GM18861 (cell line): ENCODE measurements at regions not wholly inside any gene's neighbourhood (a gene's known extent, or its start where the extent isn't known, plus 50 kb on each side); places are given as distances from the start of the nearest gene placed in this dataset.

ENCODE experiments used
- ATAC-seq: cut with Tn5 transposase; IDR thresholded peaks from one replicate; pipeline ENCODE4 v1.9.1; 2021; ENCODE audit not compliant: unreplicated experiment

DNA sequence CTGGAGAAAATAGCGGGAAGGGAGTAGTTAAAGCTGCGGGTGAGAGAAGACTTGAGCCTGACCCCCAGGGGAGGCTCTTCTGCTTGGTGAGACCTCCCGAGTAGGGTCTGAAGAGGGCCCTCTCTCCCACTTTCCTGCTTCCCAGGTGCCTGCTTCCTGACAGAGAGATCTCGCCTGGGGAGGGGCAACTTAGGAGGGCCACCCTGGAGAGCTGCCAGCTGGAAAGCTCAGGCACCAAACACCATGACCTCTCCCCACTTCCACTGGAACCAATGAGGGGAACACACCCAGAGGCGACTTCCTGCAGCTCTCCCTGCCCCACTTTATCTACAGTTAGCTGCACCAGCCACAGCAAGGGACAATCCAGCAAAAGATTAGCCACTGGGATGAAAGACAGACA, 208.0 kb downstream of the TBXT start:
- no peak for ATAC-seq

DNA sequence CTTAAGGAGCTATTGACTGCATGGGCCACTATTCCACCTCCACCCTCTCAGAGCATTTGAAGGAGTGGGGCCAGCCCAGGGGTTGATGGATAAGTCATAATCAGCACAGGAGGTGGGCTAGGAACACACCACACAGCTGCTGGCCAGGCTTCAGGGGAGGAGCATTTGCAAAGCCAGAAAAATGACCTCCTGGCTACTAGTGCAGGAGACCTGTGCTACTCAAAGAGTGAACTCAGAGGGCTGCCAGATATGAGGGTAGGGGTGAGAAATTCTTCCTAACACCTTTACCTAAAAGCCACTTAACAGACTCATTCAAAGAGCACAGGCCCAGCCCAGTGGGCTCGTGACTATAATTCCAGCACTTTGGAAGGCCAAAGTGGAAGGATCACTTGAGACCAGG, 210.8 kb downstream of the TBXT start:
- ATAC-seq = no peak

DNA sequence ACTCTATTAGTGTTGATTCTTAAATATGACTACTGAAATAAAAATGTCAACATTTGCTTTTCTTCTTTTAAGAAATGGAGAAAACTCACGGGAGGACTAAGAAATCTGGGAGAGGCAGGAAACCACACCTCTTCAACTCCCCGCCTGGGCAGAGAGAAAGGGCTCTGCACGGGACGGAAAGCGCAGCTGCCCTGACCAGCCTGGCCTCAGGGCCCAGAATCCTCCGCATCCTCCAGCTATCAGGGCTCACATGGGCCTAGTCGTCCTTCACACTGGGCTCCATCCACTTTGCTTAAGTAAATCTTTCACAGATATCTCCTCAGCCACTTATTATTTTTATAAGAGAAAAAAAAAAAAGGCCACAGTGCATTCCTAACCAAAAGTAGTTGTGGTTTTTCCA, 215.1 kb downstream of the TBXT start:
- ATAC-seq = no peak

DNA sequence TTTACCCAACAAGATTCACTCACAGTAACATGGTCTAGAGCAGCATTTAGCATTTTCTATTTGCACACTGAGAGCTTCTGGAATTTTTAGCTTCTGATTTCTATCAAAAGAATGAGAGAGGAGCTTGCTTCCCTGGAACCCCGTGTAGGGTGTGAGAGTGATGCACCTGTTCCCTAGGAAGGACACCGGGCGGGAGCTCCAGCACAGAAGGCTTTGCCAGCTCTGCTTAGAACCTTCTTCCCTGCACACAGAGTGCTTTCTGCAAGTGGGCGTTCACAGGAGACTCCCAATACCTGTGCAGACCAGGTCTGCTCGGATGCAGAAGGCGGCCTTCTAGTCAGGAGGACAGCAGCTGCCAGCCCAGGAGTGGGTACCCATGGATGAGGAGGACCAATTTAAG, 217.3 kb downstream of the TBXT start:
- no peak for ATAC-seq

DNA sequence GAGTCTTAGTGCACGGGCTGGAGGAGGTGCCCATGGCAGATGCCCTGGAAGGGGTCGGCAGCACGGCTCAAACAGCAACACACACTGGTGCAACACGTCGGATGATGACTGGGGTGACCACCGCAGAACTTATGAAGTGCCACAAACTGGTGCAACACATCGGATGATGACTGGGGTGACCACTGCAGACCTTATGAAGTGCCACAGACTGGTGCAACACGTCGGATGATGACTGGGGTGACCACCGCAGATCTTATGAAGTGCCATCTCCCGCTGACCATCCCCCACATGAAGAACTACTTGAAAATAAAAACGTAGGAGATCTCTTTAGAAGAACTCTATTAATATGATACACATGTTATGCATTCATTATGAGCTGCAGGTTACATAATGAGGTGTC, 218.3 kb downstream of the TBXT start:
- ATAC-seq = no peak

DNA sequence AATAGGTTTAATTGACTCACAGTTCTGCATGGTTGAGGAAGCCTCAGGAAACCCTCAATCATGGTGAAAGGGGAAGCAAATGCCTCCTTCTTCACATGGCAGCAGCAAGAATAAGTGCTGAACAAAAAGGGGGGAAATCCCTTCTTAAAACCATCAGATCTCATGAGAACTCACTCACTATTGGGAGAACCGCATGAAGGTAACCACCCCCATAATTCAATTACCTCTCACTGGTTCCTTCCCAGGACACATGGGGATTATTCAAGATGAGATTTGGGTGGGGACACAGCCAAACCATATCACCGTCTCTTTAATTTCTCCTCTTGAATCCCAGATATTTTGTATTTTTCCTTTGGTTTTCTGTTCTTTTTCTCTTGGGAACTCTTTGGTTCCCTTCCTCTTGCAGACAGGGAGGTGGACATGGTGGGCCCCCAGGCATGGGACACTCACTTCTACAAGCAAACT, 223.6 kb downstream of the TBXT start:
- no peak for ATAC-seq

DNA sequence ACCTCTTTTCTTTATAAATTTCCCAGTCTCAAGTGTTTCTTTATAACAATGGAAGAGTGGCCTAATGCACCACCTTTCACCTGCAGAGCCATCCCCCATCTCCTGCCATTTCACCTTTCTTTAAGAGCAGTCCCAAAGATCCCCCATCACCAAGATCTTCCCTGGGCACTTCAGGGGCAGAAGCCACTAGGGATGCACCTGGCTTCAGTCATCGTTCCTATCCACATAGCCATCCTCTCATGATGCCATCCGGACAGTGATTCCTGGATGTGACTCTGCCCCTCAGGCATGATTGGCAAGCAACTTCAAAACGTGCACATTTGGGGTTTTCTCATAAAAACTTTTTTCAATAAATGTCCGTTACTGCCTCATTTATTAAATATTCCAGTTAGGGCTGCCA, 225.9 kb downstream of the TBXT start:
- ATAC-seq = no peak

DNA sequence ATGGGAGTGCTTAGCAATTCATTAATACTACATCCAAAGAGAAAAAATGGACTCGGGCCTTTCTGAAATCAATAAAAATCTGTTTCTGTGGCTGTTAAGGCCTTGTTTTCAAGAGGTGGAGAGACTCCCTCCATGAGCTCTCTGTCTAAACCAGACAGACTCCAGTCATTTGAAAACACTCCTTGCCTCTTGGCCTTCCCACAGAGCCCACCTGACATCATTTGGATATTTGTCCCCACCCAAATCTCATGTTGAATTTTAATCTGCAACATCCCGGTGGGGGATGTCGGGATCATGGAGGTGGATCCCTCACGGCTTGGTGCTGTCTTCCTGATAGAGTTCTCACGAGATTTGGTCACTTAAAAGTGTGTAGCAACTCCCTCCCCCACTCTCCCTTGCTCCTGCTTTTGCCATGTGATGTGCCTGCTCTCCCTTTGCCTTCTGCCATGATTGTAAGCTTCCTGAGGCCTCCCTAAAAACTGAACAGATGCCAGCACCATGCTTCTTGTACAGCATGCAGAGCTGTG, 226.3 kb downstream of the TBXT start:
- ATAC-seq = no peak

DNA sequence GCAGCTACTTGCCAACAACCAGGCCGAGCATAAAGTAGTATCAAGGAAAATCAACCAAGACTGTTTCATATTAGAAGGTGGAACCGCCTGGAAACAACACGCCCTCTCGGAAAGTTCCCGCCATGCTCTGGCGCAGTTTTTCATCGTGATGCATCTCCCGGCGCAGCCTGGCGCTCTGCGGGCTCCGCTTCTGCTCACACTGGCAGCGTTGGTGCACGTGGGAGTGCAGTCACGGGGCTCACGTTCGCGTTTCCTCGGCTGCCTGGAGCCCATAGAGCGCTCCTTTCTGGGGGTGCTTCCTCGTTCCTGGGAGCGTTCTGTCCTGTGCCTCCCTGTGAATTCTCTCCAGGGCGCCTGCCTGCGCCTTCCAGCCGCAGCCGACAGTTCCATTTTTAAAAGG, 227.3 kb downstream of the TBXT start:
- ATAC-seq = no peak

DNA sequence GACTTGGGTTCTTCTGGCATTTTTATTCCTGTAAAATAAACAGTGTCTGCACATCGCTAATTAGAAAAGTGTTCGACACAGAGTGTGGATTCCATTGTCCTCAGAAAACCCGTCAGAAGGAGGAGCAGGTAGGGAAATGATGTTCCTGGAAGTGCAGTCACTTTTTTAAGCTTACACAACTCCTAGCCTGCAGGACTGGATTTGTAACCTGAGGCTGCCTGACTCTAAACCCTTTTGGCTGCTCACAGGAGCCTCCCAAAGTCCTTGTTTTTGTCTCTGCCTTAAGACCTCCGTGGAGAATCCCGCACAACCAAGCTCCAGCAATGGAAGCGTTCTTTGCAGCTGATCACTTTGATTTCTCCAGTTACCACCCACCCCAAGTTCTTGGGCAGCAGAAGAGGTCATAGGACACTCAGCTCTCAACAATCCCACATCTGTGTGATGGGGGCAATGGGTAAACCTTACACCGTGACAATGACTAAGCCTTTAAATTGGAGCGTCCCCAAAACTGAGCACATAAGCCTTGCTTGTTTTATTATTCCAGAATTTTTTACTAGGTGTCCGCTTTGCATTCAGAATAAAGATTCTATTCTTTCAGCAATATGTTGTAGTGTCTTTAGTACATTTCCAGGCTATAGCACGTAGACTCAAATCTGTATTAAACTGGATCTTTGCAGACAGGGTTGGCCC, 227.9 kb downstream of the TBXT start:
- ATAC-seq = no peak

DNA sequence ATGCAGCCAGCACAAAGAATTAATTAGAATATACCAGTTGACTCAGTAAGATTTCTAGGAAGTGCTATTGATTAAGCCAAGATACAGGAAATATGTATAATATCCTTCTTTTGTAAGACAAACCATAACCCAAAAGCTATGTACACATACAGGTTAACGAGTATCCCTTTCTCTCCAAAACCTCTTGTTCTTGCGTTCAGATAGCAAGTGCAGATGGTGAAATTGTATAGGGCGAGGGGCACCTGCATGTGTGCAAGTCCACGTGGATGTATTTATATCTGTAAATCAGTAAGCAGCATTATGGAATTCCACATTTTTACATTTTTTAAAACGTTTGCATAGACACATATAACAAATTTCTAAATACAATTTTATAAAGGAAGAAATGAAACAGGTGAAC, 228.6 kb downstream of the TBXT start:
- ATAC-seq = no peak

DNA sequence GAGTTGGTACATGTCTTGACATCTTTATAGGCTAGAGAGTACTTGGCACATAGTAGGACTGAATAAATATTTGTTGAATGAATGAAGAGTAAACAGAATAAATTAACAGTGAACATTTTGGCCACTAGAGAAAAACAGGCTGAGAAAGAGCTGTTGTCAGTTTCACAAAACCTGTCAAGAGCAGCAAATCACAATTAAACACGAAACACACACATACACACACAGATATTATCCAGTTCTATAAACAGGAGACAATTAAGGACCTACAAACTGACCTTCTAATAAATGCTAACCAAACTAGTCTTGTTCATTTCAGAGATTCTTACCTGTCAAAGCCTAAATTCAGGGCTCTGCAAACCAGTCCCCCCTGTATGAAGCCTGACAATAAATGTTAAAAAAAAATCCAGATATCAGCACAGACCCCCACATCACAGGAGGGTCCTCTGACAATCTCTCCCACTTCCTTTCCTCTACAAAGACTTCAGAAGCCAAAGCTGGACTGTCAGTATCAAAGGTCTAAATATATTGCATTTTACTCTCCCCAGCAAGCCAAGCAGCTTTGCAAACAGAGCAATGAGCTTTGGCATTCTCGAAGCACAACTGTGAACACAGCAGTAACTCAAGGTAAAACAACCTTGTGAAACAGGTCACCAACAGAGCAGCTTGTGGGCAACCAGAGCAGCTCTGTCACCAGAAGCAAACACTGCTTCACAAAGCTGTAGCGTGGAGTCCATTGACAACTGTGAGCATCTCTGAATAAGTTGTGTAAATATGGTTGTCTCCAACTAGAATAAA, 229.9 kb downstream of the TBXT start:
- no peak for ATAC-seq

DNA sequence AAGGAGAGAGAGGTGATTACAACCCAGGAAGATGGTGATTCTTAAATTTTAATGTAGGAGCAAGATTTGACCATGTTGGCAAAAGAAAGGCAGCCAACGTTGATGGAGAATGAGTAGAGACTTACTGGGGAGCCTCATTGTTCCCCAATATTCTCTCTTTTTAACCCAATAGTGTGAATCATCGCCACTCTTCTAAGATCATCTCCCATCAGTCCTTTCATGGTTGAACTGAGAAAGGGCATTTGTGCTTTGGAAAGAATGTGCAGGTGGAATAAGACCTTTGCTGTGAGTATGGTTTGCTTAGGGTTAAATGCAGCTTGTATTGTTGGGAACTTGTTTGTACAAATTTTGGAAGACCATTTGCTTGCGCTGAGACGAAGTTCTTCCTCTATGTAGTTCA, 231.0 kb downstream of the TBXT start:
- ATAC-seq = no peak

DNA sequence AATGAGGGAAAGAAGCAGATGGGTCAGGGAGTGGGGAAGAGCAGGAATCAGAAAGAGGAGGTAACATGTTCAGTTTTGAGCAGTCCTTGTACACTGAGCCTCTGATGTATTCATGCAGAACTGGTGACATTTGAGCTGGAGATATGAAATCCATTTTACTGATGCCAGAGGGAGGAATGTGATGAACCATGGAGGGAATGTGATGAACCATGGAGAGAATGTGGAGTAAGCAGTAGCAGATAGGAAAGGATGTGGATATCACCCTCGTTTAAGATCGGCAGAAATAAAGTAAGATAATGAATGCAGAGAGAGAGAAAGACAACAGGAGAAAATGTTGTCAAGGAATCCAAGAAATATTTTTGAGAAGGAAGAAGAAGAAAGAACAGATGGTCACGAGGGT, 231.6 kb downstream of the TBXT start:
- no peak for ATAC-seq

DNA sequence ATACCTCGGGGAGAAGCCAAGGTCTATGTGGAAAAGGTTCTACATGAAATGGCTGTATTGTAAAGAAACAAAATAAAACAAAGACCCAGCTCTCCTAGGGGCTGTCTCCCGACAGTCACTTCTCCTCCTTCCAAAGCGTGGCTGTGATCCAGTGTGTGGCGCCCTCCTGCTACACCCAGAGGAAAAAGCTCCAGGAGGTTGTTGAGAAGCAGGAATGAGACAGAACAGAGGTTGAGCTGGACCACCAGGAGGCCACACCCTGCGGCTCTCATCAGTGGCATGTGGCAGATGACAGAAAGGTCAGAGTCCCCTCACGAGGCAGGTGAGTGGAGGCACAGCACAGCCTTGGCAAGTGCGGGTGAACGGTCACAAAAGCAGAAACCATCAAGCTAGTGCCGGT, 236.0 kb downstream of the TBXT start:
- no peak for ATAC-seq

DNA sequence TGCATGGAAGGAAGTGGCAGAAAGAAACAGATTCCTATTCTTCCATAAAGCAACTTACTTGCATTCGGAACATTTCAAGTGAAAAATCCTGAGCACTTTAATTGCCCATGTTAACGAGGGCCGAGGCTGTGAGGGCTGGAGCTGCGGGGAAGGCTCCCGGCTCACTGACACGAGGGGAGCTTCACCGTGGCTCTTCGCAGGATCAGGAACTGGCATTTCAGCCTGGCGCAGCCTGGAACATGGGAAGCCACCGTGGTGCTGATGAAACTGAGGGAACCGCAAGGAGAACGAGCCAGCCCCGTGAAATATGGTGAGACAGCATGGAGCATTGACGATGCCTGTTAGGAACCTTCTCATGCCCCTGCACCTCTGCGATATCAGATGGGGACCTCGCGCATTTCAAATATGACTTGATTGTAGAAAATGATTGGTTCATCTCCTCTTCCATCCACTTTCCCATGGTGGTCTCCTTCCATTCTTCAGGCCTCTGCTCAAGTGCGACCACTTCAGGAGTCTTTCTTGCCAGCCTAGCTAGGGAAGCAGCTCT, 236.9 kb downstream of the TBXT start:
- ATAC-seq = no peak

DNA sequence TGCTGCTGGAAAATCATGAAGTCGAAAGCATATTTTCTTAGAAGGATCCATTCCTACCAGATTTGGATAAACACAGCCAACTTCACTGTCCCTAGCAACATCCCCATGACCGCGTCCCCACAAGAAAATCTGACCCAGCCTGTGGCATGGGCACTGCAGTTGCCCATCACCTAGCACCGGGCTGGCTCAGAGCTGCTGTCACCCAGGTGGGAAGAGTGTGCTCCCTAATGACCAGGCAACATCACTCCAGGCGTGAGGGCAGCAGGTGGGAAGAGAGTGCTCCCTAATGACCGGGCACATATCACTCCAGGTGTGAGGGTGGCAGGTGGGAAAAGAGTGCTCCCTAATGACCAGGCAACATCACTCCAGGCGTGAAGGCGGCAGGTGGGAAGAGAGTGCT, 238.0 kb downstream of the TBXT start:
- no peak for ATAC-seq

DNA sequence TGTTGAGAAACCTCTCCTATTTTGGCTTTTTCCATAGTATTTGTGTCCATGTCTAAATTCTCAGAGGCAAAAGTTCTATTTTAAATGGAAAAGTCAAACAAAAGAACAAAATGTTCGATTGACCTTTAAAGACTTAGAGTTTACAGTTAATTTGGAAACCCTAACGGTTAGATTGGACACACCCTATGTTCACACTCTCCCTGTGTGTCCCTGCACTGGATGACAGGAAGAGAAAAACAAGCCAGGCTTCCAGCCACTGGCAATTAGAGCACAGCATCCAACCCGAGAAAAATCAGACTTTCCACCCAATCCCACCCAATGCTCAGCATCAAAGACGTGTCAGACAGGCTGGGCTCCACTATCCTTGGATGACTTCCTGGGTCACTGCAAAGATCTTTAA, 241.3 kb downstream of the TBXT start:
- ATAC-seq = no peak

DNA sequence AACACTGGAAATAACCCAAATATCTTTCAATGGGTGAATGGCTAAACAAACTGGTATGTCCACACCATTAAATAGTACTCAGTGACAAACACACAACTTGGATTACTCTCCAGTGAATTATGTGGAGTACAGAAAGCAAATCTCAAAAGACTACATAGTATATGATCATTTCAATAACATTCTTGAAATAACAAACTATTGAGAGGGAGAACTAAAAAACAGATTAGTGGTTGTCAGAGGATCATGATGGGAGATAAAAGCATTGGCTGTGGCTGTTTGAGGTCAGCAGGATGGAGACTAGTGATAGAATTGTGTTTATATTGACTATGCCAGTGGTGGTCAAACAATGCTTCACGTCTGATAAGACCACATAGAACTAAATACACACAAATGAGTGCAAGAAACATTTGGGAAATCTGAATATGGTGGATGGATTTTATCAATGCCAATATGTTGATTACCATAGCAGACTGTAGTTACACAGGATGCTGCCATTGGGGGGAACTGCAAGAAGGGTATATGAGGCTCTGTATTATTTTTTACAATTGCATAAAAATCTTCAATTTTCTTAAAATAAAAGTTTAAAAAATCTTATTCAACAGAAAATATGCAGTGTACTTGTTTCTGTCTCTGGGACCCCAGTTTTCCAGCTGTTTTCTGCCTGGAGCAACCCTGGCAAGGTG, 242.0 kb downstream of the TBXT start:
- ATAC-seq = no peak

DNA sequence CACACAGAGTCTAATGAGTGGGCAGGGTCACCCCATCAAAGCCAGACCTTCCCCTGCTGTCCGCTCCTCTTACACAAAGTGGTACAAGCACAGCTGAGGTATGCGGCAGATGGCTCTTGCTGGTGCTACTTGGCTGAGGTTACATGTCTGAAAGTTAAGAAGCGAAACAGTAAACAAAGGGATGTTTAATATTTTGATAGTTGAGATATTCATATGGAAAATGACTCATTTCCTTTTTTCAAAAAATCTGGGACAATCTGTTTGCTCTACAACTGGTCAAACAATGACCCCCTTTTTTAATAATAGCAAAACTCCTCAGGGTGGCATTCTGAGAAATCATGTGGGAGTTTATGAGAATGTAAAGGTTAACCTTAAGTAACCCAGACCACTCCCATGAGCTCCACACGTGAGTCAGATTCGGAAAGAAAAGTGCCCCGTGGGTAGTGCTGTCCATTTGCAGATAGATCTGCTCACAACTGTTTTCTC, 245.3 kb downstream of the TBXT start:
- no peak for ATAC-seq

DNA sequence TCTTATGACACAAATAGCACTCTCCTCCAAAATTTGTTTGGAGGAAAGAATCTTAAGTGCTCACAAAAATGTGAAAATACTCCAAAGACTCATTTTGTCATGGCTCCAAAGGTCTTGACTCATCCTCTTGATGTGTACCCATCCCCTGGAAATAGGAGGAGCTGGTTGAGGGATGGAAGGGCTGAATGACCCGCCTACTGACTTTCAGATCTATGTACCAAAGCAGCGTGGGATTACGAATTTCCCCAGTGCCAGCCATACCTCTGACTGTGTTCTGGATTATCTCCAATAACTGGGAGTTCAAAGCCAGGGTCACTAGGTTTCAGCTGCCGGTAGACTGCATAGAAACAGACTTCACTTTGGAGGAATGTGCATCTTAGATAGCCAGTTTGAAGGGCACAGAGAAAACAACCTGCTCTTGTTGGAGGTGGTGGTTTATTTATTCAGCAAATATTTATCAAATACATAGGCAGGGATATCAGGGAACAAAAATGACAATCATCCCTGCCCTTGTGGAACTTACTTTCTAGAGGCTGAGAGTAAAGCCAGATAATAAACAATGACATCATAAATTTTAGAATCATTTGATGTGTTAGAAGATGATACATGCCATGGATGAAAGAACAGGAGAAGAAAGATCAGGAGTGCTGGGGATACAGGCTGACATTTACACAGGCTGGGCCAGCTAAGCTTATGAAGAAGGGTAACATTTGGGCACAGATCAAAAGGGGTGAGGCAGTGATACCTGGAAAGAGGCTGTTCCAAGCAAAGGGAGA, 246.6 kb downstream of the TBXT start:
- no peak for ATAC-seq
